ENCODE measurements at regions not wholly inside any gene's neighbourhood (a gene's known extent, or its start where the extent isn't known, plus 50 kb on each side); places are given as distances from the start of the nearest gene placed in this dataset.

GRCh38 chr11:15878756-15879155 is 477.6 kb downstream of the SOX6 start:
- TF ChIP-seq, protein P1, sequence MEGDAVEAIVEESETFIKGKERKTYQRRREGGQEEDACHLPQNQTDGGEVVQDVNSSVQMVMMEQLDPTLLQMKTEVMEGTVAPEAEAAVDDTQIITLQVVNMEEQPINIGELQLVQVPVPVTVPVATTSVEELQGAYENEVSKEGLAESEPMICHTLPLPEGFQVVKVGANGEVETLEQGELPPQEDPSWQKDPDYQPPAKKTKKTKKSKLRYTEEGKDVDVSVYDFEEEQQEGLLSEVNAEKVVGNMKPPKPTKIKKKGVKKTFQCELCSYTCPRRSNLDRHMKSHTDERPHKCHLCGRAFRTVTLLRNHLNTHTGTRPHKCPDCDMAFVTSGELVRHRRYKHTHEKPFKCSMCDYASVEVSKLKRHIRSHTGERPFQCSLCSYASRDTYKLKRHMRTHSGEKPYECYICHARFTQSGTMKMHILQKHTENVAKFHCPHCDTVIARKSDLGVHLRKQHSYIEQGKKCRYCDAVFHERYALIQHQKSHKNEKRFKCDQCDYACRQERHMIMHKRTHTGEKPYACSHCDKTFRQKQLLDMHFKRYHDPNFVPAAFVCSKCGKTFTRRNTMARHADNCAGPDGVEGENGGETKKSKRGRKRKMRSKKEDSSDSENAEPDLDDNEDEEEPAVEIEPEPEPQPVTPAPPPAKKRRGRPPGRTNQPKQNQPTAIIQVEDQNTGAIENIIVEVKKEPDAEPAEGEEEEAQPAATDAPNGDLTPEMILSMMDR (conservative IDR thresholded peaks at IDR 0.05), result no peak
- TF ChIP-seq ZFX (IDR thresholded peaks at IDR 0.05), result no peak
